Gastroesophageal sphincter (tissue), 4 donors: ENCODE measurements at regions not wholly inside any gene's neighbourhood (a gene's known extent, or its start where the extent isn't known, plus 50 kb on each side); places are given as distances from the start of the nearest gene placed in this dataset.
A peak's percentile ranks its signal among the peaks of the same experiment; 100 is the strongest.

Experiments used
- ATAC-seq: fragments of 150-250 bp; one replicate; pipeline ENCODE4 v1.9.1; 2016; ENCODE audit warnings: mild to moderate bottlenecking, moderate library complexity
- H3K27ac ChIP-seq, 4 donors: fragments of 200-600 bp; sonication (generic) in 3 of 4; 1 replicate in 3 of 4; 2 replicates in 1 of 4; pipeline ENCODE4 v1.5.1; 2016 to 2019
- H3K27me3 ChIP-seq: fragments of 200-600 bp; sonication (generic); one replicate; pipeline ENCODE4 v1.5.1; 2019
- H3K36me3 ChIP-seq, 2 donors: fragments of 200-600 bp; sonication (generic); one replicate each; pipeline ENCODE4 v1.5.1; 2019; ENCODE audit warnings: control low read depth in 1 of 2
- H3K4me1 ChIP-seq, 3 donors: fragments of 200-600 bp; sonication (generic); 1 replicate in 2 of 3; 2 replicates in 1 of 3; pipeline ENCODE4 v1.5.1; 2016 to 2019; ENCODE audit warnings: control low read depth in 2 of 3
- H3K4me3 ChIP-seq, 2 donors: fragments of 200-600 bp; sonication (generic); one replicate each; pipeline ENCODE4 v1.5.1; 2019; ENCODE audit warnings: mild to moderate bottlenecking in 1 of 2, moderate library complexity in 1 of 2
- H3K9me3 ChIP-seq, 3 donors: fragments of 200-600 bp; sonication (generic); one replicate each; pipeline ENCODE4 v1.5.1; 2017 to 2019; ENCODE audit warnings: control low read depth in 2 of 3
- CTCF ChIP-seq, 4 experiments: fragments of 200-600 bp in 2 of 4; fragments of 450-650 bp in 2 of 4; sonication (generic) in 1 of 4; IDR thresholded peaks; one replicate each; pipeline ENCODE4 v1.5.1; 2017 to 2019; ENCODE audit warnings: antibody characterized with exemption in 4 of 4, mild to moderate bottlenecking in 2 of 4, moderate library complexity in 2 of 4
- EP300 ChIP-seq: sonication (generic); formaldehyde crosslinking; IDR thresholded peaks from one replicate; pipeline ENCODE4 v1.6.1; 2017; ENCODE audit warnings: antibody characterized with exemption, mild to moderate bottlenecking
- POLR2A ChIP-seq, 2 donors: fragments of 450-650 bp; IDR thresholded peaks; one replicate each; pipeline ENCODE4 v1.6.1; 2017; ENCODE audit warnings: antibody characterized with exemption in 2 of 2, mild to moderate bottlenecking in 2 of 2, moderate library complexity in 1 of 2
- POLR2AphosphoS5 ChIP-seq: sonication (generic); formaldehyde crosslinking; IDR thresholded peaks from one replicate; pipeline ENCODE4 v1.6.1; 2017; ENCODE audit warnings: antibody characterized with exemption
- WGBS, 2 donors: methylation state at CpG; one replicate each; pipeline ENCODE4 v1.1.5; 2018; ENCODE audit warnings: low coverage in 1 of 2; 5-methylcytosine and 5-hydroxymethylcytosine counted together

GRCh38 chr5:175060257-175060656 lies 335.9 kb downstream of the MSX2 start:
- TF ChIP-seq POLR2A (IDR thresholded peaks at IDR 0.05) (no peak), EP300 (no peak), POLR2AphosphoS5 (no peak), CTCF (IDR thresholded peaks at IDR 0.05) (no peak)
- 33 to 35% methylated on average over 1 to 2 of the region's 2 CpGs for WGBS, 2 donors
- H3K27me3 ChIP-seq: no peaks in the 10 kb centered on the region
- H3K27ac ChIP-seq: peak overlapping the region in 1 of 4 donors; percentile 25
- no peaks in the 10 kb centered on the region for H3K9me3 ChIP-seq
- no peak for ATAC-seq
- H3K36me3 ChIP-seq: no peaks in the 10 kb centered on the region
- H3K4me3 ChIP-seq: peak overlapping the region in 1 of 2 donors; percentile 31
- H3K4me1 ChIP-seq: peaks cover 0 to 12% (median 0%) of the 10 kb centered on the region in 3 donors

- peaks cover 0 to 12% (median 0%) of the 10 kb centered on the region in 3 donors for H3K4me1 ChIP-seq
- no peaks in the 10 kb centered on the region for H3K36me3 ChIP-seq
- peak in 1 of 4 experiments; percentile 6 for TF ChIP-seq CTCF (IDR thresholded peaks at IDR 0.05)
- no peak for TF ChIP-seq POLR2A (IDR thresholded peaks at IDR 0.05)
- peak overlapping the region in 1 of 4 donors; percentile 25 for H3K27ac ChIP-seq
- peak overlapping the region in 1 of 2 donors; percentile 31 for H3K4me3 ChIP-seq
- ATAC-seq: peak; percentile 53
- no peaks in the 10 kb centered on the region for H3K27me3 ChIP-seq
- no peaks in the 10 kb centered on the region for H3K9me3 ChIP-seq
- 0% methylated on average over 5 to 22 of the region's 22 CpGs for WGBS, 2 donors
These were observed 335.4 kb downstream of the MSX2 start for GRCh38 chr5:175059687-175060211.

DNA sequence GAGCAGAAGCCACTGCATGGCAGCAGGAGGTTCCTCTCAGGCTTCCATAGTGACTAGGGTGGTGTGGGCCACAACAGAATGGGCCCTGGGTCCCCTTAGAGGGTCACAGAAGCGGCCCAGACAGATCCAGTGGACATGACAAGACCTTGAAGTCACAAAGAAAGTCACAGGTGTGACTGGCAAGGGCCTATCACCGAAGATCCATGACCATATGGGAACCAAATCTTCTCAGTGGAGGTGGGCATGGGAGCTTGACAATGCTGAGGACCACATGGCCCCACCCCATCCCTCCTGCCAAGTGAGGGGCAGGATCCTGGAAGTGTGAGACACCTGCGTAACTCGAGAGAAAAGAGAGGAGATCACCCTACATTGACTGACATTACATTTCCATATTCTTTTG lies 332.4 kb downstream of the MSX2 start:
- ATAC-seq: no peak
- Histone ChIP-seq H3K4me1 (peaks cover 0 to 12% (median 0%) of the 10 kb centered on the region in 3 donors), H3K27me3 (peaks cover 4% of the 10 kb centered on the region), H3K36me3 (no peaks in the 10 kb centered on the region), H3K4me3 (no peak overlapping the region), H3K27ac (no peak overlapping the region), H3K9me3 (no peaks in the 10 kb centered on the region)
- TF ChIP-seq POLR2A (IDR thresholded peaks at IDR 0.05): no peak
- TF ChIP-seq POLR2AphosphoS5: no peak
- TF ChIP-seq CTCF (IDR thresholded peaks at IDR 0.05): no peak
- no peak for TF ChIP-seq EP300
- WGBS, 2 donors: 74 to 100% methylated on average over 2 of the region's 4 CpGs

- Histone ChIP-seq H3K9me3 (no peaks in the 10 kb centered on the region), H3K27ac (no peak overlapping the region), H3K27me3 (peaks cover 9% of the 10 kb centered on the region), H3K4me3 (no peak overlapping the region), H3K36me3 (no peaks in the 10 kb centered on the region), H3K4me1 (peaks cover 0 to under 1% (median 0%) of the 10 kb centered on the region in 3 donors)
- no peak for TF ChIP-seq POLR2AphosphoS5
- TF ChIP-seq CTCF (IDR thresholded peaks at IDR 0.05): no peak
- TF ChIP-seq POLR2A (IDR thresholded peaks at IDR 0.05): no peak
- no peak for TF ChIP-seq EP300
- 59 to 93% methylated on average over 3 of the region's 3 CpGs for WGBS, 2 donors
- no peak for ATAC-seq
These were observed 329.9 kb downstream of the MSX2 start for GRCh38 chr5:175054243-175054642.

DNA sequence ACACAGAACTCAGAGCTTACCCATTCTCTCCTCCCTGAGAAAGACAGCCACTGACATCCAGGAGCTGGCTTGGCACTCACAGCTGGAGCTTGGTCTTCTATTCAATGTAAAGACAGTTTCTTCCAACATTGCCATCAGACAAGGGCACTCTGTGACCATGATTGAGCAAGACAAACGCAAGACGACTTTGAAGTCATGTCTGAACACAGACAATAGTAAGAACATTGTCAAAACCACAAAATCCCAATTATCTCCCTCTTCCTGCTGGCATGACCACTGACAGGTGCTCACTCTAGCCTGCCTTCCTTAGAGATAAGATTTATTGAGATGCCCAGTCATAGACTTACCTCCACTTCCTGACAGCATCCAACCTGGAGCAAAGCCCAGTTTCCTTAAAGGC lies 328.0 kb downstream of the MSX2 start:
- Histone ChIP-seq H3K27me3 (peaks cover 9% of the 10 kb centered on the region), H3K4me1 (no peaks in the 10 kb centered on the region), H3K36me3 (no peaks in the 10 kb centered on the region), H3K4me3 (no peak overlapping the region), H3K27ac (no peak overlapping the region), H3K9me3 (no peaks in the 10 kb centered on the region)
- no peak for ATAC-seq
- 78 to 92% methylated on average over 2 of the region's 2 CpGs for WGBS, 2 donors
- no peak for TF ChIP-seq POLR2A (IDR thresholded peaks at IDR 0.05)
- TF ChIP-seq CTCF (IDR thresholded peaks at IDR 0.05): no peak
- no peak for TF ChIP-seq EP300
- no peak for TF ChIP-seq POLR2AphosphoS5
